ENCODE measurements at regions not wholly inside any gene's neighbourhood (a gene's known extent, or its start where the extent isn't known, plus 50 kb on each side); places are given as distances from the start of the nearest gene placed in this dataset.

GRCh38 chr2:217409949-217410680, 550.3 kb upstream of the TNP1 start:
- Histone ChIP-seq H3K27ac (no peak overlapping the region), H3K36me3 (no peaks in the 10 kb centered on the region), H3K9me3 (ENCODE audit: severe bottlenecking) (no peaks in the 10 kb centered on the region), H3K4me3 (ENCODE audit: low read depth, low read length) (no peak overlapping the region), H3K27me3 (ENCODE audit: insufficient read depth, low read depth, severe bottlenecking) (no peaks in the 10 kb centered on the region)
- TF ChIP-seq CTCF (IDR thresholded peaks at IDR 0.05; ENCODE audit: low read depth, low read length): no peak
- DNase-seq: no peak

DNA sequence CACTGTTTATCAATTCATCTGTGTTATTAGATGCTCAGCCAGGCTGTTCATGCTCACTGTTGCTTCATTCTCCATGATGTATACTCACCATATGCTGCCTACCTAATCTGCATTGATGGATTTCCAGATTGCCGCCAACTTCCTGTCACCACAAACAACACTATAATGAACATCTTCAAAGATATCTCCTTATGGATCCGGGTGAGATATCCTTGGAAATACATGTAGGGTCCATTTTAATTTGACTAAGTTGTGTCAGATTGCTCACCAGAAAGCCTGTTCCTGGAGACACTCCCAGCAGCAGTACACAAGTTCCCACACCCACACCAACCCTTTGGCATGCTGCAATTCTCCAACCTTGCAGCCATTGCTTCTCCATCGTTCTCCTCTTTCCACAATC, 547.5 kb upstream of the TNP1 start:
- Histone ChIP-seq H3K36me3 (no peaks in the 10 kb centered on the region), H3K9me3 (ENCODE audit: severe bottlenecking) (peaks cover 2% of the 10 kb centered on the region), H3K27me3 (ENCODE audit: insufficient read depth, low read depth, severe bottlenecking) (no peaks in the 10 kb centered on the region), H3K27ac (no peak overlapping the region), H3K4me3 (ENCODE audit: low read depth, low read length) (no peak overlapping the region)
- TF ChIP-seq CTCF (IDR thresholded peaks at IDR 0.05; ENCODE audit: low read depth, low read length): no peak
- DNase-seq: no peak

GRCh38 chr2:217404236-217404760, 544.4 kb upstream of the TNP1 start:
- Histone ChIP-seq H3K27me3 (ENCODE audit: insufficient read depth, low read depth, severe bottlenecking) (no peaks in the 10 kb centered on the region), H3K27ac (no peak overlapping the region), H3K4me3 (ENCODE audit: low read depth, low read length) (no peak overlapping the region), H3K9me3 (ENCODE audit: severe bottlenecking) (peaks cover 2% of the 10 kb centered on the region), H3K36me3 (no peaks in the 10 kb centered on the region)
- no peak for DNase-seq
- TF ChIP-seq CTCF (IDR thresholded peaks at IDR 0.05; ENCODE audit: low read depth, low read length): no peak

GRCh38 chr2:217402761-217403383, 543.0 kb upstream of the TNP1 start:
- no peak for TF ChIP-seq CTCF (IDR thresholded peaks at IDR 0.05; ENCODE audit: low read depth, low read length)
- no peak overlapping the region for H3K27ac ChIP-seq
- DNase-seq: no peak

DNA sequence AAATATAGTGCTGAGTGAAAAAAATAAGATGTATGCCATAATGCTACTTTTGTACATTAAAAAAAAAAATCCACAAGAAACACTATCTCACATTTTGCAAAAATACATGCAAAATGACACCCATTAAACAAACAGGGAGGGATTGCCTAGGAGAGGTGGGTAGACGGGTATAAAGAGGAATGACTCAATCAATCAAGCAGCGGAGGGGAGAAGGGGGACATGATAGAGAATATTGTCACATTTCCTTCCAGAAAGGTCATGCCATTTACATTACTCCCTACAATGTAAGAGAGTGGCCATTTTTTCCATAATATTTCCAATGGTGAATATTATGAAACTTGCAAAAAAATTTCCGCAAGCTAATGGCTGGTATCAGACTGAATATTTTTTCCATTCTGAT, 542.3 kb upstream of the TNP1 start:
- no peak for TF ChIP-seq CTCF (IDR thresholded peaks at IDR 0.05; ENCODE audit: low read depth, low read length)
- no peak for DNase-seq

More at GRCh38 chr2:217402761-217403383, 543.0 kb upstream of the TNP1 start:
- Histone ChIP-seq H3K9me3 (ENCODE audit: severe bottlenecking) (peaks cover 2% of the 10 kb centered on the region), H3K27me3 (ENCODE audit: insufficient read depth, low read depth, severe bottlenecking) (no peaks in the 10 kb centered on the region), H3K36me3 (no peaks in the 10 kb centered on the region), H3K4me3 (ENCODE audit: low read depth, low read length) (no peak overlapping the region)

More for the DNA sequence above, 542.3 kb upstream of the TNP1 start:
- H3K36me3 ChIP-seq: no peaks in the 10 kb centered on the region
- H3K4me3 ChIP-seq (ENCODE audit: low read depth, low read length): no peak overlapping the region
- H3K9me3 ChIP-seq (ENCODE audit: severe bottlenecking): peaks cover 2% of the 10 kb centered on the region
- H3K27me3 ChIP-seq (ENCODE audit: insufficient read depth, low read depth, severe bottlenecking): no peaks in the 10 kb centered on the region
- no peak overlapping the region for H3K27ac ChIP-seq

Measured in WERI-Rb-1 (cell line).